ENCODE measurements at regions not wholly inside any gene's neighbourhood (a gene's known extent, or its start where the extent isn't known, plus 50 kb on each side); places are given as distances from the start of the nearest gene placed in this dataset.
A peak's percentile ranks its signal among the peaks of the same experiment; 100 is the strongest.

GRCh38 chr1:216833509-216833908, 110.3 kb upstream of the ESRRG start:
- H3K4me2 ChIP-seq (ENCODE audit: insufficient read depth, low read length, poor library complexity, severe bottlenecking) = no peak overlapping the region
- DNase-seq (ENCODE audit: low spot score) = no peak
- H2BK12ac ChIP-seq (ENCODE audit: low read length) = no peak overlapping the region
- no peaks in the 10 kb centered on the region for H3K27me3 ChIP-seq (ENCODE audit: control insufficient read depth in 3 of 3, insufficient read depth in 3 of 3, low read depth in 1 of 3, low read length in 3 of 3)
- H2BK5ac ChIP-seq (ENCODE audit: low read length) = no peak overlapping the region
- no peak overlapping the region for H2BK15ac ChIP-seq (ENCODE audit: low read length)
- no peak overlapping the region for H3K23ac ChIP-seq (ENCODE audit: low read depth, low read length, poor library complexity)
- no peak overlapping the region for H3K4me3 ChIP-seq (ENCODE audit: low read length in 2 of 2)
- no peak overlapping the region for H3K27ac ChIP-seq (replicated peaks; ENCODE audit: low read length)
- H2AFZ ChIP-seq (ENCODE audit: low read length) = no peak overlapping the region
- H2AK5ac ChIP-seq (ENCODE audit: low read depth, low read length) = no peak overlapping the region
- H3K9ac ChIP-seq (ENCODE audit: low read depth, low read length, poor library complexity) = no peak overlapping the region
- H3K14ac ChIP-seq (ENCODE audit: low read length) = no peak overlapping the region
- H3K4me1 ChIP-seq (ENCODE audit: control insufficient read depth in 2 of 2, insufficient read depth in 1 of 2, low read depth in 1 of 2, low read length in 2 of 2) = peaks cover 2 to 8% of the 10 kb centered on the region in 2 donors
- H2BK120ac ChIP-seq (ENCODE audit: low read depth, low read length) = no peak overlapping the region
- H3K4ac ChIP-seq (ENCODE audit: low read length) = no peak overlapping the region
- no peak overlapping the region for H4K8ac ChIP-seq (ENCODE audit: low read depth, low read length)
- no peaks in the 10 kb centered on the region for H3K79me1 ChIP-seq (ENCODE audit: low read depth, low read length)
- no peaks in the 10 kb centered on the region for H3K36me3 ChIP-seq (replicated peaks in 1 of 2; ENCODE audit: control insufficient read depth in 2 of 2, insufficient read depth in 2 of 2, low read length in 2 of 2)
- no CpG with 5 or more reads among the region's 4 CpGs for WGBS, 2 donors (ENCODE audit: extremely low coverage in 2 of 2, insufficient read length in 2 of 2, insufficient replicate concordance in 1 of 2)
- peaks cover 0 to 1% of the 10 kb centered on the region in 2 donors for H3K9me3 ChIP-seq (replicated peaks in 1 of 2; ENCODE audit: control insufficient read depth in 2 of 2, insufficient read depth in 1 of 2, low read depth in 1 of 2, low read length in 2 of 2)
- no peak overlapping the region for H3K18ac ChIP-seq (ENCODE audit: low read length)
- H4K91ac ChIP-seq (ENCODE audit: low read depth, low read length, poor library complexity) = no peak overlapping the region

DNA sequence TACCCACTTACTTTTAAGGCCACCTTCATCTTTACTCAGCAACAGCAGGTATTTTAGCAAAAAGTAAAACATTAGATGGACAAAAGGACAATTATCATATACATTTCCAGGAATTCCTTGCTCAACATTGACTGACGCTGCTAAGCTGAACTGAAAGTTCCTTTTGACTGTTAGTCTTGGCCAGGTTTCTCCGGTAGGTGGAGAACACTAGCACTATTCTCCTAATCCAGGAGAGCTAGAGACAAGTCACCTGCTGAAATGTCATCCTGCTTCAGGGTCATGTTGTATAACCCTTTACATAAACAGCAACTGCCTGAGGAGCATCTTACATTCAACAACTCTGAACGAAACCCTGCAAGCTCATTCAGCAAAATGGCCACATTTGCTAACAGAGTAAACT, 109.0 kb upstream of the ESRRG start:
- Histone ChIP-seq H3K9ac (ENCODE audit: low read depth, low read length, poor library complexity) (no peak overlapping the region), H3K18ac (ENCODE audit: low read length) (no peak overlapping the region), H3K27me3 (ENCODE audit: control insufficient read depth in 3 of 3, insufficient read depth in 3 of 3, low read depth in 1 of 3, low read length in 3 of 3) (no peaks in the 10 kb centered on the region), H3K4me1 (ENCODE audit: control insufficient read depth in 2 of 2, insufficient read depth in 1 of 2, low read depth in 1 of 2, low read length in 2 of 2) (peaks cover 0 to 2% of the 10 kb centered on the region in 2 donors), H2AK5ac (ENCODE audit: low read depth, low read length) (no peak overlapping the region), H3K4ac (ENCODE audit: low read length) (no peak overlapping the region), H2BK12ac (ENCODE audit: low read length) (no peak overlapping the region), H3K23ac (ENCODE audit: low read depth, low read length, poor library complexity) (no peak overlapping the region), H2AFZ (ENCODE audit: low read length) (no peak overlapping the region), H3K4me3 (ENCODE audit: low read length in 2 of 2) (no peak overlapping the region), H3K27ac (replicated peaks; ENCODE audit: low read length) (no peak overlapping the region), H3K14ac (ENCODE audit: low read length) (no peak overlapping the region), H3K36me3 (replicated peaks in 1 of 2; ENCODE audit: control insufficient read depth in 2 of 2, insufficient read depth in 2 of 2, low read length in 2 of 2) (no peaks in the 10 kb centered on the region), H2BK120ac (ENCODE audit: low read depth, low read length) (no peak overlapping the region), H3K79me1 (ENCODE audit: low read depth, low read length) (no peaks in the 10 kb centered on the region), H2BK5ac (ENCODE audit: low read length) (no peak overlapping the region), H2BK15ac (ENCODE audit: low read length) (no peak overlapping the region), H4K91ac (ENCODE audit: low read depth, low read length, poor library complexity) (no peak overlapping the region), H3K4me2 (ENCODE audit: insufficient read depth, low read length, poor library complexity, severe bottlenecking) (no peak overlapping the region), H4K8ac (ENCODE audit: low read depth, low read length) (no peak overlapping the region), H3K9me3 (replicated peaks in 1 of 2; ENCODE audit: control insufficient read depth in 2 of 2, insufficient read depth in 1 of 2, low read depth in 1 of 2, low read length in 2 of 2) (peaks cover 0 to 1% of the 10 kb centered on the region in 2 donors)
- DNase-seq (ENCODE audit: low spot score) = no peak
- no CpG with 5 or more reads among the region's 3 CpGs for WGBS, 2 donors (ENCODE audit: extremely low coverage in 2 of 2, insufficient read length in 2 of 2, insufficient replicate concordance in 1 of 2)

GRCh38 chr1:216830424-216831210, 107.4 kb upstream of the ESRRG start:
- no peaks in the 10 kb centered on the region for H3K4me1 ChIP-seq (ENCODE audit: control insufficient read depth in 2 of 2, insufficient read depth in 1 of 2, low read depth in 1 of 2, low read length in 2 of 2)

DNA sequence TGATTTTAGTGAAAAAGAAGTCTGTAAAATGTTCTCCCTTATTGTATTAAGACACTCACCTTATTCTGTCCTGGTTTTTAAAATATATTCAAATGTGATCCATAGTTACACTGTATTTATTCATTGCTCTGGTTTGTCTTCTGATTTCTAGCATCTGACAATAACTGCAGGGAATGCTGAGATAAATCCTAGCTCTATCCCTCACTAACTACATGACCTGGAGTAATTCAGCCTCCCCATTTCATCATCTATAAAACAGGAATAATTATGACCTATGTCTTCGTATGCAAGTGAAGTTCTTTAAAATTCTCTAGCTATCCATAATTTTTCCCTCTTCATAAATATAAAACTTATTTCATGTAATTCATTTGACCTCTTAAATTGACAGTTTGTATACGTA, 104.0 kb upstream of the ESRRG start:
- H2AK5ac ChIP-seq (ENCODE audit: low read depth, low read length) = no peak overlapping the region
- H2BK5ac ChIP-seq (ENCODE audit: low read length) = no peak overlapping the region
- H3K36me3 ChIP-seq (replicated peaks in 1 of 2; ENCODE audit: control insufficient read depth in 2 of 2, insufficient read depth in 2 of 2, low read length in 2 of 2) = no peaks in the 10 kb centered on the region
- no peak overlapping the region for H3K4me2 ChIP-seq (ENCODE audit: insufficient read depth, low read length, poor library complexity, severe bottlenecking)
- whole genome bisulfite sequencing, 2 donors (ENCODE audit: extremely low coverage in 2 of 2, insufficient read length in 2 of 2, insufficient replicate concordance in 1 of 2) = 100% methylated on average over 1 of the region's 2 CpGs; no CpG with 5 or more reads in 1 of the 2 donors
- H2BK120ac ChIP-seq (ENCODE audit: low read depth, low read length) = no peak overlapping the region
- H2BK12ac ChIP-seq (ENCODE audit: low read length) = no peak overlapping the region
- no peak overlapping the region for H4K91ac ChIP-seq (ENCODE audit: low read depth, low read length, poor library complexity)
- no peak overlapping the region for H3K14ac ChIP-seq (ENCODE audit: low read length)
- no peak overlapping the region for H2AFZ ChIP-seq (ENCODE audit: low read length)
- H3K79me1 ChIP-seq (ENCODE audit: low read depth, low read length) = no peaks in the 10 kb centered on the region
- H3K23ac ChIP-seq (ENCODE audit: low read depth, low read length, poor library complexity) = no peak overlapping the region
- H3K27me3 ChIP-seq (ENCODE audit: control insufficient read depth in 3 of 3, insufficient read depth in 3 of 3, low read depth in 1 of 3, low read length in 3 of 3) = no peaks in the 10 kb centered on the region
- H3K4me3 ChIP-seq (ENCODE audit: low read length in 2 of 2) = no peak overlapping the region
- H3K4ac ChIP-seq (ENCODE audit: low read length) = no peak overlapping the region
- H4K8ac ChIP-seq (ENCODE audit: low read depth, low read length) = no peak overlapping the region
- H3K27ac ChIP-seq (replicated peaks; ENCODE audit: low read length) = no peak overlapping the region
- no peak overlapping the region for H3K9ac ChIP-seq (ENCODE audit: low read depth, low read length, poor library complexity)
- H3K4me1 ChIP-seq (ENCODE audit: control insufficient read depth in 2 of 2, insufficient read depth in 1 of 2, low read depth in 1 of 2, low read length in 2 of 2) = no peaks in the 10 kb centered on the region
- H3K18ac ChIP-seq (ENCODE audit: low read length) = no peak overlapping the region
- H3K9me3 ChIP-seq (replicated peaks in 1 of 2; ENCODE audit: control insufficient read depth in 2 of 2, insufficient read depth in 1 of 2, low read depth in 1 of 2, low read length in 2 of 2) = no peaks in the 10 kb centered on the region
- DNase-seq (ENCODE audit: low spot score) = no peak
- no peak overlapping the region for H2BK15ac ChIP-seq (ENCODE audit: low read length)

More at GRCh38 chr1:216830424-216831210, 107.4 kb upstream of the ESRRG start:
- Histone ChIP-seq H3K4me3 (ENCODE audit: low read length in 2 of 2) (no peak overlapping the region), H3K23ac (ENCODE audit: low read depth, low read length, poor library complexity) (no peak overlapping the region), H2BK120ac (ENCODE audit: low read depth, low read length) (no peak overlapping the region), H3K14ac (ENCODE audit: low read length) (no peak overlapping the region), H3K27ac (replicated peaks; ENCODE audit: low read length) (no peak overlapping the region), H3K9ac (ENCODE audit: low read depth, low read length, poor library complexity) (no peak overlapping the region), H2BK5ac (ENCODE audit: low read length) (no peak overlapping the region), H3K4ac (ENCODE audit: low read length) (no peak overlapping the region), H3K36me3 (replicated peaks in 1 of 2; ENCODE audit: control insufficient read depth in 2 of 2, insufficient read depth in 2 of 2, low read length in 2 of 2) (no peaks in the 10 kb centered on the region), H2BK15ac (ENCODE audit: low read length) (no peak overlapping the region), H2AFZ (ENCODE audit: low read length) (peak overlapping the region; percentile 47), H3K9me3 (replicated peaks in 1 of 2; ENCODE audit: control insufficient read depth in 2 of 2, insufficient read depth in 1 of 2, low read depth in 1 of 2, low read length in 2 of 2) (peaks cover 0 to 1% of the 10 kb centered on the region in 2 donors), H2BK12ac (ENCODE audit: low read length) (no peak overlapping the region), H4K8ac (ENCODE audit: low read depth, low read length) (no peak overlapping the region), H3K79me1 (ENCODE audit: low read depth, low read length) (no peaks in the 10 kb centered on the region), H3K4me2 (ENCODE audit: insufficient read depth, low read length, poor library complexity, severe bottlenecking) (no peak overlapping the region), H3K27me3 (ENCODE audit: control insufficient read depth in 3 of 3, insufficient read depth in 3 of 3, low read depth in 1 of 3, low read length in 3 of 3) (no peaks in the 10 kb centered on the region), H4K91ac (ENCODE audit: low read depth, low read length, poor library complexity) (no peak overlapping the region), H2AK5ac (ENCODE audit: low read depth, low read length) (no peak overlapping the region), H3K18ac (ENCODE audit: low read length) (no peak overlapping the region)
- no peak for DNase-seq (ENCODE audit: low spot score)
- whole genome bisulfite sequencing, 2 donors (ENCODE audit: extremely low coverage in 2 of 2, insufficient read length in 2 of 2, insufficient replicate concordance in 1 of 2) = no CpG with 5 or more reads among the region's 10 CpGs

Measured in neuronal stem cell (in vitro differentiated cells).